ENCODE measurements at regions not wholly inside any gene's neighbourhood (a gene's known extent, or its start where the extent isn't known, plus 50 kb on each side); places are given as distances from the start of the nearest gene placed in this dataset.

GRCh38 chr2:12549641-12550040 lies 167.1 kb upstream of the TRIB2 start:
- Histone ChIP-seq H3K4me1 (ENCODE audit: control insufficient read depth in 5 of 5, insufficient read depth in 5 of 5, low read length in 5 of 5) (peaks cover 0 to 3% (median 0%) of the 10 kb centered on the region in 5 donors), H3K9ac (ENCODE audit: insufficient read depth in 1 of 2, low read length in 2 of 2) (no peak overlapping the region), H3K9me3 (ENCODE audit: control insufficient read depth in 4 of 4, insufficient read depth in 3 of 4, low read length in 3 of 4) (no peaks in the 10 kb centered on the region), H3K36me3 (ENCODE audit: control insufficient read depth in 4 of 4, insufficient read depth in 4 of 4, low read length in 4 of 4) (no peaks in the 10 kb centered on the region), H3K4me3 (no peak overlapping the region), H3K27me3 (ENCODE audit: control insufficient read depth in 3 of 3, insufficient read depth in 3 of 3, low read length in 2 of 3) (no peaks in the 10 kb centered on the region), H3K27ac (ENCODE audit: low read depth in 1 of 2, low read length in 1 of 2) (no peak overlapping the region)
- TF ChIP-seq CTCF (IDR thresholded peaks at IDR 0.05; ENCODE audit: control extremely low read depth, extremely low read depth), result no peak
- ATAC-seq (ENCODE audit: insufficient read depth, low FRiP score), result no peak
- DNase-seq, result no peak
- WGBS, 2 donors, result 87 to 88% methylated on average over 2 of the region's 2 CpGs

GRCh38 chr2:12552092-12552491 lies 164.6 kb upstream of the TRIB2 start:
- no peaks in the 10 kb centered on the region for H3K27me3 ChIP-seq (ENCODE audit: control insufficient read depth in 3 of 3, insufficient read depth in 3 of 3, low read length in 2 of 3)
- H3K27ac ChIP-seq (ENCODE audit: low read depth in 1 of 2, low read length in 1 of 2), result no peak overlapping the region
- no peaks in the 10 kb centered on the region for H3K9me3 ChIP-seq (ENCODE audit: control insufficient read depth in 4 of 4, insufficient read depth in 3 of 4, low read length in 3 of 4)
- ATAC-seq (ENCODE audit: insufficient read depth, low FRiP score) (no peak), DNase-seq (no peak)
- TF ChIP-seq CTCF (IDR thresholded peaks at IDR 0.05; ENCODE audit: control extremely low read depth, extremely low read depth), result no peak
- H3K36me3 ChIP-seq (ENCODE audit: control insufficient read depth in 4 of 4, insufficient read depth in 4 of 4, low read length in 4 of 4), result no peaks in the 10 kb centered on the region
- H3K4me1 ChIP-seq (ENCODE audit: control insufficient read depth in 5 of 5, insufficient read depth in 5 of 5, low read length in 5 of 5), result peaks cover 0 to 3% (median 0%) of the 10 kb centered on the region in 5 donors
- no peak overlapping the region for H3K4me3 ChIP-seq
- 84 to 89% methylated on average over 7 of the region's 7 CpGs for WGBS, 2 donors
- no peak overlapping the region for H3K9ac ChIP-seq (ENCODE audit: insufficient read depth in 1 of 2, low read length in 2 of 2)

- H3K27me3 ChIP-seq (ENCODE audit: control insufficient read depth in 3 of 3, insufficient read depth in 3 of 3, low read length in 2 of 3), result no peaks in the 10 kb centered on the region
- no peaks in the 10 kb centered on the region for H3K9me3 ChIP-seq (ENCODE audit: control insufficient read depth in 4 of 4, insufficient read depth in 3 of 4, low read length in 3 of 4)
- peaks cover 0 to 3% (median 0%) of the 10 kb centered on the region in 5 donors for H3K4me1 ChIP-seq (ENCODE audit: control insufficient read depth in 5 of 5, insufficient read depth in 5 of 5, low read length in 5 of 5)
- DNase-seq (peak in 1 of 3 donors; percentile 34), ATAC-seq (ENCODE audit: insufficient read depth, low FRiP score) (no peak)
- H3K27ac ChIP-seq (ENCODE audit: low read depth in 1 of 2, low read length in 1 of 2), result no peak overlapping the region
- no peaks in the 10 kb centered on the region for H3K36me3 ChIP-seq (ENCODE audit: control insufficient read depth in 4 of 4, insufficient read depth in 4 of 4, low read length in 4 of 4)
- no peak for TF ChIP-seq CTCF (IDR thresholded peaks at IDR 0.05; ENCODE audit: control extremely low read depth, extremely low read depth)
- H3K9ac ChIP-seq (ENCODE audit: insufficient read depth in 1 of 2, low read length in 2 of 2), result no peak overlapping the region
- no peak overlapping the region for H3K4me3 ChIP-seq
- 83 to 88% methylated on average over 12 of the region's 12 CpGs for WGBS, 2 donors
Observed at GRCh38 chr2:12554224-12555011, 162.3 kb upstream of the TRIB2 start.

Measured in lung (tissue), 11 donors.